Liver (tissue), 3 donors: ENCODE measurements at regions not wholly inside any gene's neighbourhood (a gene's known extent, or its start where the extent isn't known, plus 50 kb on each side); places are given as distances from the start of the nearest gene placed in this dataset.

Experiments used
- EGR1 ChIP-seq, 2 donors: IDR thresholded peaks; 2 replicates each; pipeline ENCODE4 v1.6.1; 2016 to 2018; ENCODE audit warnings: antibody characterized with exemption in 2 of 2, low read depth in 2 of 2
- FOXA2 ChIP-seq: IDR thresholded peaks from 2 replicates; pipeline ENCODE4 v1.6.1; 2016; ENCODE audit warnings: antibody characterized with exemption
- GABPA ChIP-seq, 2 donors: IDR thresholded peaks in 1 of 2; conservative IDR thresholded peaks in 1 of 2; 2 replicates each; pipeline ENCODE4 v1.6.1; 2016; ENCODE audit warnings: antibody characterized with exemption in 2 of 2, mild to moderate bottlenecking in 1 of 2, moderate library complexity in 1 of 2
- HNF4A ChIP-seq, 2 donors: conservative IDR thresholded peaks; 2 replicates each; pipeline ENCODE4 v1.6.1; 2016; ENCODE audit warnings: antibody characterized with exemption in 2 of 2, mild to moderate bottlenecking in 2 of 2
- HNF4G ChIP-seq: IDR thresholded peaks from 2 replicates; pipeline ENCODE4 v1.6.1; 2016; ENCODE audit warnings: antibody characterized with exemption
- JUND ChIP-seq, 2 donors: IDR thresholded peaks; 2 replicates each; pipeline ENCODE4 v1.6.1; 2016; ENCODE audit warnings: antibody characterized with exemption in 2 of 2
- RAD21 ChIP-seq, 2 donors: IDR thresholded peaks; 2 replicates each; pipeline ENCODE4 v1.6.1; 2016; ENCODE audit warnings: antibody characterized with exemption in 2 of 2, mild to moderate bottlenecking in 2 of 2
- RXRA ChIP-seq, 2 donors: IDR thresholded peaks; 2 replicates each; pipeline ENCODE4 v1.6.1; 2017 to 2018; ENCODE audit warnings: antibody characterized with exemption in 2 of 2, mild to moderate bottlenecking in 1 of 2
- TAF1 ChIP-seq: conservative IDR thresholded peaks from 2 replicates; pipeline ENCODE4 v1.6.1; 2016; ENCODE audit warnings: antibody characterized with exemption, mild to moderate bottlenecking
- TF ChIP-seq, protein P1 (sequence below): fragments of 150-350 bp; IDR thresholded peaks from 2 replicates; pipeline ENCODE4 v1.5.1; 2017; ENCODE audit warnings: improper control_type of control experiment, low read depth, low read length; ENCODE audit not compliant: missing input control
- TF ChIP-seq, protein P2 (sequence below): IDR thresholded peaks from 2 replicates; pipeline ENCODE4 v1.6.1; 2016; ENCODE audit warnings: antibody characterized with exemption
- TF ChIP-seq, protein P3 (sequence below): IDR thresholded peaks from 2 replicates; pipeline ENCODE4 v1.6.1; 2016; ENCODE audit warnings: antibody characterized with exemption
- TF ChIP-seq, protein P4 (sequence below): IDR thresholded peaks from 2 replicates; pipeline ENCODE4 v1.6.1; 2016; ENCODE audit warnings: antibody characterized with exemption, mild to moderate bottlenecking
- TF ChIP-seq, protein P5 (sequence below): IDR thresholded peaks from 2 replicates; pipeline ENCODE4 v1.6.1; 2016; ENCODE audit warnings: antibody characterized with exemption
- donor health status: healthy.
- donor health status: healthy.

DNA sequence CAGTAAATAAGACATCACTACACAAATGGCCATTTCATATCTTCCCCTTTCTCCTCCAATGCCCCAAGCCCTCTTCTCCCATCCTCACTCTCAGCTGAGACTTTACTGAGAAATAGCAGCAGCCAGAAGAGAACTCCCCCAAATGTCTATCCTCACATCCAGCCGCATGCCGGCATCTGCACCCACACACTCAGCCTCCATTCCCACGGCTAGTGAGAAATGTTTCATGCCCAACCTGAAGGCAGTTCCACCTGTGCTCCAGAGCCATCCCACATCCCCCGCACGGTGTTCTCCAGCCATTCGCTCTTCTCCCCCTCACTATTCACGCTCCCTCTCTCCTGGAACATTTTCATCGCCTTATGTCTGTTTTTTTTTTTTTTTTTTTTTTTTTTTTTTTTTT, 208.7 kb upstream of the DIO3 start:
- TF ChIP-seq, protein P1, sequence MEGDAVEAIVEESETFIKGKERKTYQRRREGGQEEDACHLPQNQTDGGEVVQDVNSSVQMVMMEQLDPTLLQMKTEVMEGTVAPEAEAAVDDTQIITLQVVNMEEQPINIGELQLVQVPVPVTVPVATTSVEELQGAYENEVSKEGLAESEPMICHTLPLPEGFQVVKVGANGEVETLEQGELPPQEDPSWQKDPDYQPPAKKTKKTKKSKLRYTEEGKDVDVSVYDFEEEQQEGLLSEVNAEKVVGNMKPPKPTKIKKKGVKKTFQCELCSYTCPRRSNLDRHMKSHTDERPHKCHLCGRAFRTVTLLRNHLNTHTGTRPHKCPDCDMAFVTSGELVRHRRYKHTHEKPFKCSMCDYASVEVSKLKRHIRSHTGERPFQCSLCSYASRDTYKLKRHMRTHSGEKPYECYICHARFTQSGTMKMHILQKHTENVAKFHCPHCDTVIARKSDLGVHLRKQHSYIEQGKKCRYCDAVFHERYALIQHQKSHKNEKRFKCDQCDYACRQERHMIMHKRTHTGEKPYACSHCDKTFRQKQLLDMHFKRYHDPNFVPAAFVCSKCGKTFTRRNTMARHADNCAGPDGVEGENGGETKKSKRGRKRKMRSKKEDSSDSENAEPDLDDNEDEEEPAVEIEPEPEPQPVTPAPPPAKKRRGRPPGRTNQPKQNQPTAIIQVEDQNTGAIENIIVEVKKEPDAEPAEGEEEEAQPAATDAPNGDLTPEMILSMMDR = no peak
- TF ChIP-seq JUND (IDR thresholded peaks at IDR 0.05) = no peak
- no peak for TF ChIP-seq TAF1
- no peak for TF ChIP-seq HNF4A (conservative IDR thresholded peaks at IDR 0.05)
- TF ChIP-seq, protein P2, sequence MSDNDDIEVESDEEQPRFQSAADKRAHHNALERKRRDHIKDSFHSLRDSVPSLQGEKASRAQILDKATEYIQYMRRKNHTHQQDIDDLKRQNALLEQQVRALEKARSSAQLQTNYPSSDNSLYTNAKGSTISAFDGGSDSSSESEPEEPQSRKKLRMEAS = no peak
- no peak for TF ChIP-seq RXRA (IDR thresholded peaks at IDR 0.05)
- TF ChIP-seq, protein P3, sequence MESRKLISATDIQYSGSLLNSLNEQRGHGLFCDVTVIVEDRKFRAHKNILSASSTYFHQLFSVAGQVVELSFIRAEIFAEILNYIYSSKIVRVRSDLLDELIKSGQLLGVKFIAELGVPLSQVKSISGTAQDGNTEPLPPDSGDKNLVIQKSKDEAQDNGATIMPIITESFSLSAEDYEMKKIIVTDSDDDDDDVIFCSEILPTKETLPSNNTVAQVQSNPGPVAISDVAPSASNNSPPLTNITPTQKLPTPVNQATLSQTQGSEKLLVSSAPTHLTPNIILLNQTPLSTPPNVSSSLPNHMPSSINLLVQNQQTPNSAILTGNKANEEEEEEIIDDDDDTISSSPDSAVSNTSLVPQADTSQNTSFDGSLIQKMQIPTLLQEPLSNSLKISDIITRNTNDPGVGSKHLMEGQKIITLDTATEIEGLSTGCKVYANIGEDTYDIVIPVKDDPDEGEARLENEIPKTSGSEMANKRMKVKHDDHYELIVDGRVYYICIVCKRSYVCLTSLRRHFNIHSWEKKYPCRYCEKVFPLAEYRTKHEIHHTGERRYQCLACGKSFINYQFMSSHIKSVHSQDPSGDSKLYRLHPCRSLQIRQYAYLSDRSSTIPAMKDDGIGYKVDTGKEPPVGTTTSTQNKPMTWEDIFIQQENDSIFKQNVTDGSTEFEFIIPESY = no peak
- TF ChIP-seq EGR1 (IDR thresholded peaks at IDR 0.05; ENCODE audit: low read depth in 2 of 2) = no peak
- TF ChIP-seq FOXA2 = no peak
- TF ChIP-seq RAD21 (IDR thresholded peaks at IDR 0.05) = no peak
- TF ChIP-seq, protein P4, sequence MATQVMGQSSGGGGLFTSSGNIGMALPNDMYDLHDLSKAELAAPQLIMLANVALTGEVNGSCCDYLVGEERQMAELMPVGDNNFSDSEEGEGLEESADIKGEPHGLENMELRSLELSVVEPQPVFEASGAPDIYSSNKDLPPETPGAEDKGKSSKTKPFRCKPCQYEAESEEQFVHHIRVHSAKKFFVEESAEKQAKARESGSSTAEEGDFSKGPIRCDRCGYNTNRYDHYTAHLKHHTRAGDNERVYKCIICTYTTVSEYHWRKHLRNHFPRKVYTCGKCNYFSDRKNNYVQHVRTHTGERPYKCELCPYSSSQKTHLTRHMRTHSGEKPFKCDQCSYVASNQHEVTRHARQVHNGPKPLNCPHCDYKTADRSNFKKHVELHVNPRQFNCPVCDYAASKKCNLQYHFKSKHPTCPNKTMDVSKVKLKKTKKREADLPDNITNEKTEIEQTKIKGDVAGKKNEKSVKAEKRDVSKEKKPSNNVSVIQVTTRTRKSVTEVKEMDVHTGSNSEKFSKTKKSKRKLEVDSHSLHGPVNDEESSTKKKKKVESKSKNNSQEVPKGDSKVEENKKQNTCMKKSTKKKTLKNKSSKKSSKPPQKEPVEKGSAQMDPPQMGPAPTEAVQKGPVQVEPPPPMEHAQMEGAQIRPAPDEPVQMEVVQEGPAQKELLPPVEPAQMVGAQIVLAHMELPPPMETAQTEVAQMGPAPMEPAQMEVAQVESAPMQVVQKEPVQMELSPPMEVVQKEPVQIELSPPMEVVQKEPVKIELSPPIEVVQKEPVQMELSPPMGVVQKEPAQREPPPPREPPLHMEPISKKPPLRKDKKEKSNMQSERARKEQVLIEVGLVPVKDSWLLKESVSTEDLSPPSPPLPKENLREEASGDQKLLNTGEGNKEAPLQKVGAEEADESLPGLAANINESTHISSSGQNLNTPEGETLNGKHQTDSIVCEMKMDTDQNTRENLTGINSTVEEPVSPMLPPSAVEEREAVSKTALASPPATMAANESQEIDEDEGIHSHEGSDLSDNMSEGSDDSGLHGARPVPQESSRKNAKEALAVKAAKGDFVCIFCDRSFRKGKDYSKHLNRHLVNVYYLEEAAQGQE = no peak
- TF ChIP-seq GABPA (IDR thresholded peaks at IDR 0.05 in 1 of 2, conservative IDR thresholded peaks at IDR 0.05 in 1 of 2) = no peak
- TF ChIP-seq, protein P5, sequence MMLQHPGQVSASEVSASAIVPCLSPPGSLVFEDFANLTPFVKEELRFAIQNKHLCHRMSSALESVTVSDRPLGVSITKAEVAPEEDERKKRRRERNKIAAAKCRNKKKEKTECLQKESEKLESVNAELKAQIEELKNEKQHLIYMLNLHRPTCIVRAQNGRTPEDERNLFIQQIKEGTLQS = no peak
- TF ChIP-seq HNF4G = no peak
